T-helper 2 cell treated with Interferon-gamma antibody and Interleukin-4, amounts not matched to agents 100 ng/mL and 5 ng/mL, for 36 hours (primary cell): ENCODE measurements at regions not wholly inside any gene's neighbourhood (a gene's known extent, or its start where the extent isn't known, plus 50 kb on each side); places are given as distances from the start of the nearest gene placed in this dataset.

Experiments
- intact Hi-C: fragments of 100-400 bp; cut with micrococcal nuclease; formaldehyde crosslinking; loops from one replicate; pipeline ENCODE4 v1.15.1; 2023

DNA sequence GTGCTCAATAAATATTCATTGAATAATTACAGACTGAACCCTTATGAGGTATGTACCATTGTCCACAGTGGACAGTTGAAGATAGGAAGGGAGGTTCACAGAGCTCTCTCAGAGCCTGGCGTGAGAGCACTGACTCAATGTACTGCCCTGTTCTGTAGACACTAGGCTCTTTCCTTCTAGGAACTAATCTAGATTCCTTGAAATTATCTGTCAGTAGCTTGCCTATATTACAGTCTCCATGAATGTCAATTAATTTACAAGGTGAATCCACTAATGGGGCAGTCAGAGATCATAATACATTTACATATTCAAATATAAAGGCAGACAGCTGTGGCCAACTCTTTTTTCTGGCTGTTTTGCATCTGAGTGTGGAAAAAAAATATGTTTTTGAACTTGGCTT, 251.2 kb upstream of the SALL1 start:
- intact Hi-C loops, result no loop called here

DNA sequence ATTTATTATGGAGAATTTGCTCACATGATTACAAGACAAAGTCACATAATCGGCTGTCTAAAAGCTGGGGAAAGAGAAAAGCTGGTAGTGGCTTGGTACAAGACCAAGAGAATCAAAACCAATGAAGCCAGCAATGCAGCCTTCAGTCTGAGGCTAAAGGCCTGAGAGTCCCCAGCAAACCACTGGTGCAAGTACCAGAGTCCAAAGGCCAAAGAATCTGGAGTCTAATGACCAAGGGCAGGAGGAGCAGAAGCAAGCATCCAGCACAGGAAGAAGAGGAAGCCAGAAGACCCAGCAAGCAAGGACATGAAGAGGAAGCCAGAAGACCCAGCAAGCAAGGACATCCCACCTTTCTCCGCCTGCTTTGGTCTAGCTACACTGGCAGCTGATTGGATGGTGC, 250.6 kb upstream of the SALL1 start:
- intact Hi-C loops, result no loop called here

DNA sequence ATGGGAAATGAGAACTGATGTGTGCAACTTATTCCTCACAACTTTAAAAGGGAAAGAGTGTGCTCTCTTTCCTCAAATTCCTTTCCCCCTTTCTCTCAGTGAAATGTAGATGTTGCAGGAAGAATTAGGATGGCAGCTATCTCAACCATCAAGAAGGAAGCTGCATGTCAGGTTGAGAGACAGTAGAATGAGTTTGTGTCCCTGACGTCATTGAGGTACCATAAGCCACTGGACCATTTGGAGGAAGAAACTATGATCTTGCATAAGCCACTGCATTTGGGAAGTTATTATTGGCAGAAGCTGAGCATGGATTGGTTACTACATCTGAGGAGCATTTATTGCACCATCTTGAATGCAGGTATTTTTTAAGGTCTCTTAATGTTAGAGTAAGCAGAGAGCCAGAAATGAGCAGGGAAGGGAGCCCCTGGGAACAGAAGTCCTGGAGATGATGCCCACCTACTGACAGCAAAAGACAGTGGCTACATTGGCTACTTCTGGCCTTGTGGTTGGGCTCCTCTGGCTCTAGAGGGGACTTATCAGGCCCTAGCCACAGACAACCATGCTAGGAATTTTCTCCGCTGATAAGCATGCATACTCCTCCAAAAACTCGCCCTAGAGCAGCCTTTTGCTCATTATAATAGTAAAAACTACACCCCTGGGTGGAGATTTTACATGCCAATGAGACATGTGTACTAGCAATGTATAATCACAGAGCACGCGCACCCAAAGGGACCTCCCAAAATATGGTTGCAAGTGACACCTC, 249.0 kb upstream of the SALL1 start:
- intact Hi-C loops, result no loop called here

DNA sequence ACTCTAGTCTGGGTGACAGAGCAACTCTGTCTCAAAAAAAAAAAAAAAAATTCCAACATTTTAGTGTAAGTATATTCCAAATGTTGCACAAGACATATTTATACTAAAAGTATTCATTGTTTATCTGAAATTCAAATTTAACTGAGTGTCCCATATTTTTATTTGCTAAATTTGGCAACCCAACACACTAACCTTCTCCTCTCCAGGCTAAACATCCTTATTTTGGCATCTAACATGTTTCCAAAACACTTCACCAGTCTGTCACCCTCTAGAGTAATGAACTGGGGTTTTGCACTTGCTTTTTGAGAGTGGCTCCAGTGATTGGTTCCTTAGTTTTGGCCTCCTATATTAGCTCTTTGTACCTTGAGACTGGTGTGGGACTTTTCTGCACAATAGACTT, 243.4 kb upstream of the SALL1 start:
- intact Hi-C loops, result no loop called here

- intact Hi-C loops, result no loop called here
Observed at GRCh38 chr16:51393381-51394005, 242.4 kb upstream of the SALL1 start.

DNA sequence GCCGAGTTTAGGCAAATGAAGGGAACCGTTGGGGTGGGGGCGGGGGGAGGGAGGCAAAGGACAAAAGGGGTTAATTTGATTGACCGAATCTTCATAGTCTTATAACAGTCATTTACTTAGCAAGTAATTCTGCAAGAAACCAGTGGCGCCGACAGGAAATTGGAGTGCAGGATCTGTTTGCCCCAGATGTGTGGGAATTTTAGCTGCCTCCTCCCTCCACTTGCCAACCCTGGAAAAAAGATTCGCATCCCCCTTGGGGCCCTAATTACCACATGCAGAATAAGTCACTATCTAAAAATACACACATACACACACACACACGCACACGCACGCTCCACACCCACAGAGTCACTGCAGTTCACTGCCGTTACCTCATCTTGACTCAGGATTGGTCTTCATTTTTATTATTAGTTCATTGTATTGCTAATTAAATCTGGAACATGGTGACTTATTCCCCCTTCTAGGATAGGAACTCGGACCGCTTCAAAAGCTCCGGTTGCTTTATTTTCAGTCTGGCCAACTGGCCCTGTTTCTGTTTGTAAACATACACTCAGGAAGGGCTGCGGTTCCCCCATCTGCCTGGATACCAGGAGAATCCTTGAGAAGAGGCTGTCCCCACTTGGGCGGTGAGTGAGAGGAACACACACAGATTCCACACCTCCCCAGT, 241.6 kb upstream of the SALL1 start:
- intact Hi-C loops, result no loop called here

DNA sequence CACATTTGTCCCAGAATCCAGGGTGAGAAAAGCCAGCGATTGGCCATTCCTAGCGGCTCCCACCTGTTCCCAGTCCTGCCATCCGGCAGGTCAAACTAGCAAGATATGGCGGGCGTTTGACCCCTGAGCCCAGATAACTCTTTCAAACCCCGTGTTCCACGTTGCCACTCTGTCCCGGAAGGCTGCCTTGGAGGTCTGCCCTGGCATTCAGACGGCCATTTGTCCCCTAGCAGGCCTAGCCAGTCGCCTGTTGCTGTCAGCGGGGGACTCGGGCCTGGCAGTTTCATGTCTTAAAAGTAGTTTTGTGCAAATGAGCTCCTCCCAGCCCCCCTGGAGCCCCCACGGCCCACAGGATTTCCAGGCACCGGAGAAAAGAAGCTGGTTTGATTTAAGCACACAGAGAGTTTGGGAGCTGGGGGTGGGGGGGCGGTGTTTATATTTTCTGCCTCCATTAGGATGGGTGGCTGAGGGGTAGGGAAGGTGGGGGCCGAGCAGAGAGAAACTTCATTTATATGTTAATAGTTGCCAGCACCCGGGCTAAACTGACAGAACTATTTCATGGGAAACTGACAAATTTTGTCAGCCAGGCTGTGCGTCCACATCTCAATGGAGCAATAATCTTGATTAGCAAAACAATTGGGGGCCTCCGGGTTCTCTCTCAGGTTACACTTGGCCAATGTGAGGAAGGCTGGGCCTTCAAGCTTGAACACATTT, 240.9 kb upstream of the SALL1 start:
- intact Hi-C loops, result no loop called here

DNA sequence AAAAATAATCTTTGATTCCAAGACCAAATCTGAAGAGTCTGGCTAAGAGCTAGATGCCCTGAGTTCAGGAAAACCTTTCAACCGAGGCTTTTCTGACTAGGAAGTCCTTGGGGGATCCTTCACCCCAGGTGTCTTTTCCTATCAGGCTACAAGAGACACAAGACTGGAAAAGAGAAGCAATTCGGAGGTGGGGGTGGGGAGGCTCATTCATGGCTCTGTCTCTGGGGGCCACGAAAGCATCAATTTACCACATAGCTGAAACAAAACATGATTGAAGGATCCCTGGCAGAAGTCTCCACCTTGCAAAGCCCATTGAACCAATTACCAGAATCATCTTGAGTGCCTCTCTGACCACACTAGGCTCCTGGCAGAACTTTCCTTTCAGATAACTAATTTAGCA, 239.8 kb upstream of the SALL1 start:
- intact Hi-C loops, result no loop called here

GRCh38 chr16:51389881-51390280, 238.8 kb upstream of the SALL1 start:
- intact Hi-C loops, result no loop called here

DNA sequence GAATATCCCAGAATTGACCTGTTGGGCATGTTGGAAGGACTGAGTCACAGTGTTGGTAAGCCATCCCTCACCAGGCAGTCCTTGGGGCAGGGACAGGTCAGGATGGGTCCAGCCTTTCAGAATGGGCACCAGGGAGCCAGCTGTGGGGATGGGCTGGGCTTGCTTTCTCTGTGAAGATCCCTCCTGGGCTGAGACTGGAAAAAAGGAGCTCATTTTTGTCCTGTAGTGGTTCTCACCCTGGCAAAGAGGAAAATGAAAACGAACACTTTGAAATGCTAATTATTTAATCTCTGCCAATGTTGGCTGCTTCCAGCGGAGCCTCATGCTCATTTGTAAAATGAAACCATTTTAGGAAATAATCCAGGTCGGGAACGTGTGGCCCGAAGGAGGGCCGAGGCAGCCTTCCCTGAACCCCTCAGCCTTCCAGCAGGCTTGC, 237.5 kb upstream of the SALL1 start:
- intact Hi-C loops, result no loop called here

DNA sequence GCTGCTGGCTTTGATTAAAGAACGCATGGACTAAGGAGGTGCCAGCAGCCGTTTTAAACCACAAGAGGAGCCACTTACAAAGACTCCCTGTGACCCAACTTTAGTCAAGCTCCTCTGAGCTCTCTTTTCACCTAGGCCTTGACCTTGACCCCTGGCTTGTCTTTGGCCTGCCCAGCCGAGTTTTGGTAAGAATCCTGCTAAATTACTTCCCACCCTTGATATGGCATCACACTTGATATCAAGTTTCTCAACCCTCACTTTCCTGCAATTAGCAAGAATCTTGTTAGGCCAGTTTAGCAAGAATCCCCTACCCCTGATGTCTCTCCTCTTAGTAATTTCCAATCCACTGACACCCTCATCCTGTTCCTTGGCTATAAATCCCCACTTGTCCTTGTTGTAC, 232.8 kb upstream of the SALL1 start:
- intact Hi-C loops, result no loop called here

GRCh38 chr16:51382940-51383339, 231.9 kb upstream of the SALL1 start:
- intact Hi-C loops, result no loop called here

DNA sequence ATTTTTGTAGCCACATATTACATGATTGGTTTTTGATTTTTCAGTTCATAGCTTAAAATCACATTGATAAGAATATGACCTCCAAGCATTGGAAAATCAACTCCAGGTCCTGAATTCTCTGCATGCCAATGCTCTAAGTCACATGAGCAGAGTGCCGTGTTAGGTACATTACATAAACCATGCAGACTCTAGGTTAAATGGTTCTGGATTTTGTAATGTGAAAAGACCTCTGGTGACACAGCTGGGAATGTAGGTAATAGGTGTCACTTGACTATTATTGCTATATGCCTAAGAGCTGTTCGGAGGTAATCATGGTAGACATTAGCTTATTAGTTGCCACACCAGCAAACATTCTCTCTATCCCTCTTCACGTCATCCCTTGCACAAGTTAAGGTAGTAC, 231.1 kb upstream of the SALL1 start:
- intact Hi-C loops, result no loop called here

GRCh38 chr16:51376080-51376479, 225.0 kb upstream of the SALL1 start:
- intact Hi-C loops, result no loop called here

- intact Hi-C loops, result no loop called here
Observed at GRCh38 chr16:51374790-51375189, 223.7 kb upstream of the SALL1 start.

GRCh38 chr16:51374346-51374745, 223.3 kb upstream of the SALL1 start:
- intact Hi-C loops, result no loop called here

DNA sequence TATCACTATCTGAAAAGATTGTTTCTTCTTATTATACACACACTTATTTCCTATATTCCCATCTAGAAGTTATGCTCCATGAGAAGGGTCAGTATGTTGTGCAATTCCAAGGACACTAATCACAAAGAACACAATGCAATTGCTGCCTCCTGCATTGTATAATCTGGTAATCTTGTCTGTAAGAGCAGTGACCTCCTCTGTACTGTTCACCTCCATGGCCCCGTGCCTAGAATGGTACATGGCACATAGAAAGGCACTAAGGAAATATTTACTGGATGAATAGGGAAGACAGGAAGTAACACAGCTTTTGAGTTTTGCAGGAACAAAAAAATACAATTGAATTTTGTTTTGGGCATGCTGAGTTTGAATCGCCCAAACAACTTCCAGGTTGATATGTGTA, 214.6 kb upstream of the SALL1 start:
- intact Hi-C loops, result no loop called here

- intact Hi-C loops, result no loop called here
Observed at GRCh38 chr16:51359141-51359955, 208.3 kb upstream of the SALL1 start.

DNA sequence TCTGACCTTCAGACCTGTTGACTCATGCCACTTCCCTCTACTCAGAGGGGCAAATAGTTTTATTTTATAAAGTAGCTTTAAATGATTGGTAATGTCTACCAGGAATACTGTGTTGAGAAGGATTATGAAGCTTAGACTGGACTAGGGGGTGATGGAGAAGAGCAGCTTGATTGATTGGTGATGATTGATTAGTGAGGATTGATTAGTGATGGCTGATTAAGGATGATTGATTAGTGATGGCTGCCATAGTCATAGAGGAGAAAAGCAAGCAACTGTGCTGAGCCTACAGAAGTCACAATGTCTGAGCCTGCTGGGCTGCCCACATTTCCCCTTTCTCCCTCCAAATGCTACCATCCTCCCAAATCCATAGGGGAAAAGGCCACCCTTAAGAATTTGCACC, 206.8 kb upstream of the SALL1 start:
- intact Hi-C loops, result no loop called here

DNA sequence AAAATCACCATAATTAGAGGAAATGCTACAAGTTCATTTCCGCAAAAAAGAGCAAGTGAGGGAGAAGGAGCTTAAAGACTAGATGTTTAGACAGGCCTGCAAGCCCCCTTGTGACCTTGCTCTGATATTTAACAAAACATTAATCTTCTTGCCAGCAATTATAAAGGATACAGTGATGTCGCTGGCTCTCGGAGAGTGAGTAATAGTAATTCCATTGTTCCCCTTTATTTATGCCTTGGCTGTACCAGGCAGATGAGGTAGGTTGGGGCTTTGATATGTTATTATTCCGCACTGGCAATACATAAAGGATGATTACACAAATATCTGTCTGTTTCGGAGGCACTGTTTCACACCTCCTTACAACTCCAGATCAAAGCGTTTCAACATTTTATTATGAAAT, 204.8 kb upstream of the SALL1 start:
- intact Hi-C loops, result no loop called here

GRCh38 chr16:51355195-51355594, 204.1 kb upstream of the SALL1 start:
- intact Hi-C loops, result no loop called here
